Kidney (tissue), 13 donors: ENCODE measurements at regions not wholly inside any gene's neighbourhood (a gene's known extent, or its start where the extent isn't known, plus 50 kb on each side); places are given as distances from the start of the nearest gene placed in this dataset.

Source experiments
- DNase-seq, 5 donors: peaks; one replicate each; pipeline ENCODE4 v3.0.0-alpha.2; 2013 to 2020
- FAIRE-seq: peaks from 2 replicates; lab custom pipeline; 2012; peaks lifted over from hg19 to GRCh38; lab: Jason Lieb, UNC
- H3K27ac ChIP-seq, 2 donors: one replicate each; pipeline ENCODE4 v1.7.0; 2013; ENCODE audit warnings: low read depth in 2 of 2, low read length in 2 of 2, inconsistent platforms in 1 of 2
- H3K27me3 ChIP-seq: one replicate; pipeline ENCODE4 v1.7.1; 2013; ENCODE audit warnings: low read length, inconsistent platforms; ENCODE audit not compliant: control insufficient read depth, insufficient read depth
- H3K36me3 ChIP-seq, 3 donors: one replicate each; pipeline versions ENCODE4 v1.7.0 to v1.7.1; 2013; ENCODE audit warnings: low read length in 3 of 3, control low read depth in 1 of 3, inconsistent platforms in 1 of 3; ENCODE audit not compliant: insufficient read depth in 3 of 3, control insufficient read depth in 2 of 3
- H3K4me1 ChIP-seq, 3 donors: one replicate each; pipeline versions ENCODE4 v1.7.0 to v1.7.1; 2013; ENCODE audit warnings: low read length in 3 of 3, inconsistent platforms in 1 of 3, low read depth in 1 of 3; ENCODE audit not compliant: control insufficient read depth in 2 of 3, insufficient read depth in 2 of 3
- H3K4me3 ChIP-seq, 3 donors: one replicate each; pipeline versions ENCODE4 v1.7.0 to v1.8.1; 2013; ENCODE audit warnings: low read length in 3 of 3, control low read depth in 1 of 3, inconsistent platforms in 1 of 3
- H3K9ac ChIP-seq, 3 donors: one replicate each; pipeline versions ENCODE4 v1.7.0 to v1.7.1; 2013; ENCODE audit warnings: low read length in 3 of 3, control low read depth in 1 of 3, inconsistent platforms in 1 of 3
- H3K9me3 ChIP-seq, 3 donors: one replicate each; pipeline versions ENCODE4 v1.7.0 to v1.7.1; 2013; ENCODE audit warnings: low read length in 3 of 3, control low read depth in 1 of 3, inconsistent platforms in 1 of 3; ENCODE audit not compliant: control insufficient read depth in 2 of 3, insufficient read depth in 1 of 3
- CTCF ChIP-seq: IDR thresholded peaks from 3 replicates; pipeline ENCODE4 v1.5.1; 2012; ENCODE audit warnings: mild to moderate bottlenecking, moderate library complexity, borderline replicate concordance; ENCODE audit not compliant: insufficient read depth; ENCODE audit errors: extremely low read depth
- intact Hi-C: fragments of 100-400 bp; cut with DNase I; formaldehyde crosslinking; loops from one replicate; pipeline ENCODE4 v1.11.1; 2022
- donor health status: control.
- donor health status: control.
- donor health status: control.
- donor health status: control.
- donor health status: control.
- donor health status: DM: yes; HTN: yes; CAD: no.
- donor health status: Normal renal cell carcinoma (clear cell type).

- H3K27me3 ChIP-seq: no peaks in the 10 kb centered on the region
- H3K36me3 ChIP-seq: no peaks in the 10 kb centered on the region
- H3K4me3 ChIP-seq: no peak overlapping the region
- intact Hi-C loops: no loop called here
- TF ChIP-seq CTCF: no peak
- H3K9ac ChIP-seq: no peak overlapping the region
- no peak for FAIRE-seq
- no peak for DNase-seq
- H3K27ac ChIP-seq: no peak overlapping the region
- H3K9me3 ChIP-seq: no peaks in the 10 kb centered on the region
- H3K4me1 ChIP-seq: no peaks in the 10 kb centered on the region
Observed at GRCh38 chr12:61869796-61870195, 390.4 kb upstream of the USP15 start.

DNA sequence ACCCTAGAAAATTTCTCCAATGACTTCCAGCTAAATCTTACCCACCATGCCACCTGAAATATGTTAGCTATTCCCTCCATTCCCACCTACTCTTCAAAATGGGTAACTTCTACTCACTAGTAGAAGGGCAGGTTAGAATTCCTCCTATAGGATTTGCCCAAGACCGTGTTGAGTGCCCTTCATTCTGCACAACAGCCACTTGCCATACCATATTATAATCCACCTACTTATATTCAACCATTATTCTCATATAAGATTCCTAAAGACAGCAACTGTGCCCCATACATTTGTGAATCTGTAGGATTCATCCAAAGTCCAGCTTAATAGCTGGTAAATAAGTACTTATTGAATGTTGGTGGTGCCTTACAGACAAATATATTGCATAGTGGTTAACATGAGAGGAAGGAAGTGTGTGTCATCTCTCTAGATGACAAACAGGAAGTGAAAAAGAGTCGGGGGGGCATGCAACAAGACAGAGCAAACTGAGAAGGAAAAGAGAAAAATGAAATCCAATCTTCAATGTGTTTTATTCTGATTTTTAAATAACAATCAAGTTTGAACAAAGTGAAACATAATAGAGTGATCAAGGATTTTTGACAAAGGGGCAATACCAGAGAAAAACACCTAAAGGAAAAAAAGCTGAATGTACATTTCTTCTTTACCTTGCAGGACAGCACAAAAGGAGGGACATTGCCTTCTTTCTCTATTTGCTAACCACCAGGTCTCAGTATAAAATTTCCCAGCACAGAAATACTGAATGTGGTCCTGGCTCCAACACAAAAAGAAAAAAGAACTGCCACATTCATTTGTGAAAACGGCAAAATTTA, 389.3 kb upstream of the USP15 start:
- H3K9ac ChIP-seq: no peak overlapping the region
- H3K9me3 ChIP-seq: no peaks in the 10 kb centered on the region
- FAIRE-seq (no peak), DNase-seq (no peak)
- TF ChIP-seq CTCF: no peak
- intact Hi-C loops: no loop called here
- no peak overlapping the region for H3K4me3 ChIP-seq
- no peaks in the 10 kb centered on the region for H3K36me3 ChIP-seq
- no peaks in the 10 kb centered on the region for H3K27me3 ChIP-seq
- no peaks in the 10 kb centered on the region for H3K4me1 ChIP-seq
- H3K27ac ChIP-seq: no peak overlapping the region

GRCh38 chr12:61871485-61871810, 388.8 kb upstream of the USP15 start:
- no peak overlapping the region for H3K27ac ChIP-seq
- H3K9ac ChIP-seq: no peak overlapping the region
- no peak overlapping the region for H3K4me3 ChIP-seq
- intact Hi-C loops: no loop called here
- H3K36me3 ChIP-seq: no peaks in the 10 kb centered on the region
- no peaks in the 10 kb centered on the region for H3K4me1 ChIP-seq
- no peaks in the 10 kb centered on the region for H3K9me3 ChIP-seq
- FAIRE-seq: no peak
- TF ChIP-seq CTCF: no peak
- H3K27me3 ChIP-seq: no peaks in the 10 kb centered on the region
- no peak for DNase-seq
